ENCODE measurements at regions not wholly inside any gene's neighbourhood (a gene's known extent, or its start where the extent isn't known, plus 50 kb on each side); places are given as distances from the start of the nearest gene placed in this dataset.

DNA sequence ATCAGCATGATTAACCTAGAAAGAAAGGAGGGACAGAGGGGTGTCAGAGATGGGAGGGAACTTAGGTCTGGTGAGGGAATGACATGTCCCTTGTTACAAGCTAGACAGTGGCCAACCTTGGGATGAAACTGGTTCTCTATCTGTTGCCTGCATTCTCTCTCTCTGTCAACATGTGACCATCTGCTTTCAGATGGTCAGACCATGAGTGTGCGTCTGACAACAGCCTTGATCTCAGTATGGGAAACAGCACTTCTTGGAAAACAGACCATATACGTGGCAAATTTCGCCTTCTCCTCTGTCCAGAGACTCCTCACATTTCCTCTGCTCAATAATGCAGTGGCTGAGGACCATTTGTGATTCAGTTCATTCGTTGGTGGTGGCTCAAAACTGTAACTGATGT is 845.9 kb downstream of the TYW1 start:
- TF ChIP-seq, protein P1, sequence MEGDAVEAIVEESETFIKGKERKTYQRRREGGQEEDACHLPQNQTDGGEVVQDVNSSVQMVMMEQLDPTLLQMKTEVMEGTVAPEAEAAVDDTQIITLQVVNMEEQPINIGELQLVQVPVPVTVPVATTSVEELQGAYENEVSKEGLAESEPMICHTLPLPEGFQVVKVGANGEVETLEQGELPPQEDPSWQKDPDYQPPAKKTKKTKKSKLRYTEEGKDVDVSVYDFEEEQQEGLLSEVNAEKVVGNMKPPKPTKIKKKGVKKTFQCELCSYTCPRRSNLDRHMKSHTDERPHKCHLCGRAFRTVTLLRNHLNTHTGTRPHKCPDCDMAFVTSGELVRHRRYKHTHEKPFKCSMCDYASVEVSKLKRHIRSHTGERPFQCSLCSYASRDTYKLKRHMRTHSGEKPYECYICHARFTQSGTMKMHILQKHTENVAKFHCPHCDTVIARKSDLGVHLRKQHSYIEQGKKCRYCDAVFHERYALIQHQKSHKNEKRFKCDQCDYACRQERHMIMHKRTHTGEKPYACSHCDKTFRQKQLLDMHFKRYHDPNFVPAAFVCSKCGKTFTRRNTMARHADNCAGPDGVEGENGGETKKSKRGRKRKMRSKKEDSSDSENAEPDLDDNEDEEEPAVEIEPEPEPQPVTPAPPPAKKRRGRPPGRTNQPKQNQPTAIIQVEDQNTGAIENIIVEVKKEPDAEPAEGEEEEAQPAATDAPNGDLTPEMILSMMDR (IDR thresholded peaks at IDR 0.05), result no peak
- TF ChIP-seq POLR2A (IDR thresholded peaks at IDR 0.05; ENCODE audit: low read depth), result no peak
- no peak for TF ChIP-seq EP300 (IDR thresholded peaks at IDR 0.05)
- TF ChIP-seq POLR2AphosphoS5 (IDR thresholded peaks at IDR 0.05), result no peak

Measured in esophagus muscularis mucosa (tissue), 4 donors.